ENCODE measurements at regions not wholly inside any gene's neighbourhood (a gene's known extent, or its start where the extent isn't known, plus 50 kb on each side); places are given as distances from the start of the nearest gene placed in this dataset.

GRCh38 chr19:30316560-30317106 lies 55.6 kb upstream of the ZNF536 start:
- DNase-seq: no peak
- no peak overlapping the region for H3K27ac Mint-ChIP-seq
- CTCF ChIA-PET: no interaction called here

GRCh38 chr19:30317403-30317802 lies 54.8 kb upstream of the ZNF536 start:
- ChIA-PET POLR2A (no interaction called here), CTCF (no interaction called here)
- no peak for DNase-seq
- intact Hi-C loops (cut with micrococcal nuclease): no loop called here
- no peak for ATAC-seq (ENCODE audit: low read depth)
- Mint-ChIP-seq H3K27me3 (no peaks in the 10 kb centered on the region), H3K27ac (no peak overlapping the region), H3K4me3 (no peak overlapping the region), H3K4me1 (no peaks in the 10 kb centered on the region), H3K36me3 (ENCODE audit: low read depth) (no peaks in the 10 kb centered on the region), H3K9me3 (peaks cover 7% of the 10 kb centered on the region)
- TF ChIP-seq CTCF (IDR thresholded peaks at IDR 0.05): no peak

More at GRCh38 chr19:30316560-30317106, 55.6 kb upstream of the ZNF536 start:
- POLR2A ChIA-PET: no interaction called here
- no peak for ATAC-seq (ENCODE audit: low read depth)
- Mint-ChIP-seq H3K36me3 (ENCODE audit: low read depth) (no peaks in the 10 kb centered on the region), H3K4me1 (no peaks in the 10 kb centered on the region), H3K4me3 (no peak overlapping the region), H3K9me3 (peaks cover 7% of the 10 kb centered on the region), H3K27me3 (no peaks in the 10 kb centered on the region)
- intact Hi-C loops (cut with micrococcal nuclease): no loop called here
- no peak for TF ChIP-seq CTCF (IDR thresholded peaks at IDR 0.05)

GRCh38 chr19:30318261-30318660 lies 53.9 kb upstream of the ZNF536 start:
- no peaks in the 10 kb centered on the region for H3K36me3 Mint-ChIP-seq (ENCODE audit: low read depth)

GRCh38 chr19:30318936-30319335 lies 53.2 kb upstream of the ZNF536 start:
- TF ChIP-seq CTCF (IDR thresholded peaks at IDR 0.05): no peak
- intact Hi-C loops (cut with micrococcal nuclease): no loop called here
- DNase-seq: no peak
- H3K4me3 Mint-ChIP-seq: no peak overlapping the region
- no peaks in the 10 kb centered on the region for H3K36me3 Mint-ChIP-seq (ENCODE audit: low read depth)
- H3K4me1 Mint-ChIP-seq: no peaks in the 10 kb centered on the region
- POLR2A ChIA-PET: no interaction called here
- CTCF ChIA-PET: no interaction called here
- peaks cover 8% of the 10 kb centered on the region for H3K9me3 Mint-ChIP-seq
- ATAC-seq (ENCODE audit: low read depth): no peak
- H3K27me3 Mint-ChIP-seq: no peaks in the 10 kb centered on the region
- no peak overlapping the region for H3K27ac Mint-ChIP-seq

More at GRCh38 chr19:30318261-30318660, 53.9 kb upstream of the ZNF536 start:
- ChIA-PET POLR2A (no interaction called here), CTCF (no interaction called here)
- no peak for DNase-seq
- ATAC-seq (ENCODE audit: low read depth): no peak
- peaks cover 7% of the 10 kb centered on the region for H3K9me3 Mint-ChIP-seq
- no peaks in the 10 kb centered on the region for H3K27me3 Mint-ChIP-seq
- H3K4me1 Mint-ChIP-seq: no peaks in the 10 kb centered on the region
- no peak overlapping the region for H3K27ac Mint-ChIP-seq
- H3K4me3 Mint-ChIP-seq: no peak overlapping the region
- intact Hi-C loops (cut with micrococcal nuclease): no loop called here
- no peak for TF ChIP-seq CTCF (IDR thresholded peaks at IDR 0.05)

GRCh38 chr19:30319411-30319810 lies 52.8 kb upstream of the ZNF536 start:
- POLR2A ChIA-PET: no interaction called here
- CTCF ChIA-PET: no interaction called here
- Mint-ChIP-seq H3K4me1 (no peaks in the 10 kb centered on the region), H3K36me3 (ENCODE audit: low read depth) (no peaks in the 10 kb centered on the region), H3K9me3 (peaks cover 10% of the 10 kb centered on the region), H3K27ac (no peak overlapping the region), H3K27me3 (no peaks in the 10 kb centered on the region), H3K4me3 (no peak overlapping the region)
- DNase-seq: no peak
- intact Hi-C loops (cut with micrococcal nuclease): no loop called here
- TF ChIP-seq CTCF (IDR thresholded peaks at IDR 0.05): no peak
- no peak for ATAC-seq (ENCODE audit: low read depth)
